HCT116 (cell line): ENCODE measurements at regions not wholly inside any gene's neighbourhood (a gene's known extent, or its start where the extent isn't known, plus 50 kb on each side); places are given as distances from the start of the nearest gene placed in this dataset.

Source experiments
- CEBPB ChIP-seq: IDR thresholded peaks from 2 replicates; pipeline ENCODE4 v1.6.1; 2012; ENCODE audit warnings: low read depth
- CTCF ChIP-seq, 3 experiments: fragments of 200-600 bp in 1 of 3; sonication (generic) in 1 of 3; IDR thresholded peaks in 2 of 3; conservative IDR thresholded peaks in 1 of 3; 2 replicates each; pipeline ENCODE4 v1.5.1; 2012 to 2017; ENCODE audit warnings: low read depth in 2 of 3, low read length in 2 of 3, antibody characterized with exemption in 1 of 3, borderline replicate concordance in 1 of 3, control low read depth in 1 of 3, mild to moderate bottlenecking in 1 of 3, mixed read lengths in 1 of 3, mixed run types in 1 of 3, moderate library complexity in 1 of 3; ENCODE audit not compliant: insufficient read depth in 1 of 3
- EZH2 ChIP-seq: fragments of 200-600 bp; sonication (generic); IDR thresholded peaks from 2 replicates; pipeline ENCODE4 v1.6.1; 2017; ENCODE audit warnings: antibody characterized with exemption, mixed run types
- EZH2phosphoT487 ChIP-seq: fragments of 200-600 bp; IDR thresholded peaks from 2 replicates; pipeline ENCODE4 v1.6.1; 2018; ENCODE audit warnings: antibody characterized with exemption, borderline replicate concordance
- POLR2A ChIP-seq: IDR thresholded peaks from 2 replicates; pipeline ENCODE4 v1.7.0; 2011; ENCODE audit warnings: borderline replicate concordance; ENCODE audit not compliant: insufficient read depth, insufficient read length; ENCODE audit errors: extremely low read depth
- REST ChIP-seq: IDR thresholded peaks from 2 replicates; pipeline ENCODE4 v1.6.1; 2012; ENCODE audit warnings: low read depth
- ZNF274 ChIP-seq: fragments of 200-500 bp; sonication (Bioruptor generic); IDR thresholded peaks from 2 replicates; pipeline ENCODE4 v1.6.1; 2014; ENCODE audit warnings: mild to moderate bottlenecking, low read depth, low read length, inconsistent platforms

- TF ChIP-seq POLR2A (no peak), ZNF274 (no peak), CTCF (IDR thresholded peaks at IDR 0.05 in 2 of 3, conservative IDR thresholded peaks at IDR 0.05 in 1 of 3; ENCODE audit: borderline replicate concordance in 1 of 3, insufficient read depth in 1 of 3, low read depth in 2 of 3, low read length in 2 of 3) (no peak), REST (no peak), EZH2phosphoT487 (no peak), EZH2 (no peak), CEBPB (no peak)
Observed at GRCh38 chr9:20065046-20065445, 276.2 kb upstream of the SLC24A2 start.
